Putamen (tissue), 1 donor: ENCODE measurements at regions not wholly inside any gene's neighbourhood (a gene's known extent, or its start where the extent isn't known, plus 50 kb on each side); places are given as distances from the start of the nearest gene placed in this dataset.
"Not testable (repeated sequence)": the region's sequence is repeated elsewhere in the genome, so short reads cannot be mapped to it uniquely, and the experiment has no call there.

Source experiments
- DNase-seq: peaks from one replicate; pipeline ENCODE4 v3.0.0-alpha.2; 2016; ENCODE audit warnings: low spot score

GRCh38 chr9:93813221-93814076 is 141.7 kb downstream of the BARX1 start:
- no peak for DNase-seq

GRCh38 chr9:93812410-93812668 is 142.8 kb downstream of the BARX1 start:
- no peak for DNase-seq

DNA sequence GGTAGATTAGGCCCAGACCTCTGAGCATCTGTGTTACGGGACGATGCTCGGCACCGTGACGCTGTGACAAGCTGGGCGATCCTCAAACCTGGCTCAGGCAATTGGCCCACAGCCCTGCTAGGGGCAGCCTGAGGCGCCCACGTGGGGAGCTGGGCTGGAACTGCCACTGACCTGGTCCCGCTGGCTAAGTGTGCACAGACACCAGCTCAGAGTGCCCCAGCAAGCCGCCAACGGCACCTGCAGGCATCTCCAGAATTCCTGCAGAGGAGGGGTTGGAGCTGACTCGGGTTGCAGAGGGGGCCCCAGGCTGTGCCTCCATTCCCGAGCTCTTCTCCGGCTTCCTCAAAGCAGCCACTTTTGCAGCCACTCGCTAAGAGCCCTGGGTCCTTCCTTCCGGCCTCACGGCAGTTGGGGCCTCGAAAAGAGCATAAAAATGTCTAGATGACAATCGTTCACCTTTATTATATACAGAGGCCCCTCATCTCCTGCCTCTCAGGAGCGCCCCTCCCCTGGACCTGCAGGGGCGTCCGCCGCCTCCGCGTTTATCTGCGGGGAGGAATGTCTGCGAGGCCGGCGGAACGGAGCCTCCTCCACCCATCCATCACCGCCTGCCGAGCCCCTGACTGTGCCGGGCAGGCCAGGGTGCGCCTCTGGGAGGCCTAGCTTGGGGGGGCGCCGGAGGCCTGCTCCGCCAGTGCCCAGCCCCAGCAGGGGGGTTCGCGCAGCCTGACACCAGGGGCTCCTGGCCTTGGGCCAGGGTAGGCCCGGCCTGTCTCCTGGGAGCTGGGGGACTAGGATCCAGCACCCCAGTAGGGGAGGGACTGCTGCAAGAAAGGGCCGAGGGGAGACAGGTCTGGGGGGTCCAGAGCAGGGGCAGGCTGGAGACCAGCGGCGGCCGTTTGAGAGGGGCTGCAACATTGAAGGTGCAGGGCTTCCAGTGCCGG is 144.9 kb downstream of the BARX1 start:
- DNase-seq = no peak

GRCh38 chr9:93809204-93809940 is 145.8 kb downstream of the BARX1 start:
- no peak for DNase-seq

DNA sequence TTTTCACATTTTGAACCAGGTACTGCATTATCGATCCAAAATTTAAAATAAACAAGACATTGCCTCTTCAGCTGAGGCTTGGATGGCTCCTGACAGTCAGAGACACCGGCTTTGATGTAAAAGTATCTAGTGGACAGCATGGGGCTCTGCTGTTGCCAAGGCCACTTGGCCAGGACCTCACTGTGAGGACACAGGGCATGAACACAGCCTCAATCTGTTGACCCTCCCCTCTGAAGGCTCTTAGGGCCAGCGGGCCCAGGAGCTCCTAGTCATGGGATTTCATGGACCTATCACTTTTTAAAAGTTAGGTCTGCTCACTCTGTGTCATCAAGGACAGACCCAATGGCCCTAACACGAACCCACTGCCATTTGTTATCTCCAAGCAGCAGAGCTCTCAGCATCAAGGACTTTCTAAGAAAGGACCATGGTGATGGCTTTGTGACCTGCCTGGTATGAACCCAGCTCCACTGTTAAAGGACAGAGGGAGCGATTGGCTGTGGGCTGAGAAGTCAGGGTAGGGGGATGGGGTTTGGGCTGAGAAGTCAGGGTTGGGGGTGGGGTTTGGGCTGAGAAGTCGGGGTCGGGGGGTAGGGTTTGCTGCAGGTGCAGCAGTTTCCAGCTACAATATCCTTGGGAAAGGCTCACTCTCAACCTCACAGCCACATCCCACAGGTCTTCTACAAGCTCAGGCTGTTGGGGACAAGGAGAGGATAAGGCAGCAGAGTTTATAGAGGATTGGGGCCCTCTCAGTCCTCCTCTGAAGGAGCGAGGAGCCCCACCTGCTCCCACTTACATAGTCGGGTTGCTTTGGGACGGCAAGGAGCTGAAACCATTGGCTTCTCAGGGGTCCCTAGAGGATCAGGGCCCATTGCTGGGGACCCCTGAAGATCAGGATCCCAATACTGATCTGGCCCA is 146.8 kb downstream of the BARX1 start:
- no peak for DNase-seq

DNA sequence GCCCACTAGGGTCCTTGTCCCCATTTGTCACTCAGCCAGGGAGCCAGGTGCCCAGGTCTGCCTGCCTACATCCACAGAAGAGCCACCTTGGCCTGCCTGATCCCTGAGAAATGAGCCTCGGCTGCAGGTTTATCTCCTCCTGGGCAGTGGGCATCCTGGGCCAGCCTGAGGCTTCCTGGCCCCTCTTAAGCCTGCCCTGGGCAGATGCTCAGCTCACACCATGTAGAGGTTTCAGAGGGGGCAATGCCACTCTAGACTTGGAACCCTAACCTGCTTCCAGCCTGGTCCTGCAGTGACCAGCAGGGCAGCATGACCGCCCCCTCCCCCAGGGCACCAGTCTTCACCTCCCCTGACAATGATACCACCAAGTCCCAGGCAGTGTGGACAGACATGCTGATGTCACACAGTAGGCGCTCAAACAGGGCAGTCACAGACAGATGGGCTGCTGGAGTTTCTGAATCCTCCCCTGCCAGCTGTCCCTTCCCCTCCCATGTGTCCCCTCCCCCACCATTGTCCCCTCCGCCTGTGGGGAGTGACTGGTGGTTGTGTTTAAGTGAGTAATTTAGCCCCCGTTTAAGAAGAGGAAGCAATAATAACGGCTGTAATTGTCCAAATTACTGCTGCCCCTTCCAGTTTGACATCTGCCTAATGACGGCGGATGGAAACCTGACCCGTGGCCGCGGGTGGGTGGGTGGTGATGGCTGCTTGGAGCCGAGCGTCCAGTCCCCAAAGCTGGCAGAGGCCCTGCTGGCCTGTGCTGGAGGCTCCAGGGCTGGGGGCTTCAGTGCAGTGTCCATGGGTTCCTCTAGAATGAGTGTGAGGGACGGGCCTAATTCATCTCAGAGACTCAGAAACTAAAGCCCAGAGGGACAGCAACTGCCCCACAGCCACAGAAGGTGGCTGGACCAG is 147.7 kb downstream of the BARX1 start:
- DNase-seq = no peak

- no peak for DNase-seq
These were observed 153.4 kb downstream of the BARX1 start for GRCh38 chr9:93801581-93802284.

DNA sequence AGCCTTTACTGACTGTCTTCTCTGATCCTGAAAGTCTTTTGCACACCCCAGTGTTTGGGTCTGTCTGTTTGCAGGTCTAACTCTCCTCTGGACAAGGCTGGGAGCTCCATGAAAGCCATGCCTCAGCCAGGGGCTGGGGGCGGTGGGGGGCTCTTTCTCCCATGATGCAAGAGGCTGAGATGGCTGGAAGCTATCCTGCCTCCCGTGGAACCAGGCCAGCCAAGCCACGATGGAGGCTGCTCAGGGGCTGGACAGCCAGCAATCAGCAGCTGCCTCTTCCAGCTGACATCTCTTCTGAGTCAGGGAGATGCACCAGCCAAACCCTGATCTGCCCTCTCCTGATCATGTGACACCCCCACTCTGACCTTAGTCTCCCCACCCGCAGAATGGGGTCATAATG is 154.0 kb downstream of the BARX1 start:
- DNase-seq = no peak

DNA sequence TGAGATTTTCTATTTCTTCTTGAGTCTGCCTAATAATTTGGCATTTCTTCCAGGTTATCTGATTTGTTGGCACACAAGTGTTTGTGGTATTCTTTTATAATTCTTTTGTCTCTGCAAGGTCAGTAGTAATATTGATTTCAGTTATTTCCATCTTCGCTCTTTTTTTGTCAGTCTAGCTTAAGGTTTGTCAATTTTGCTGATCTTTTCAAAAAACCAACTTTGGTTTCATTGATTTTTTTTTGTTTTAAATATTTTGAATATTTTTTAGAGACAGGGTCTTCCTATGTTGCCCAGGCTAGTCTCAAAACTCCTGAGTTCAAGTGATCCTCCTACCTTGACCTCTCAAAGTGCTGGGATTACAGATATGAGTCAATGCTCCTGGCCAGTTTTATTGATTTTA is 162.8 kb downstream of the BARX1 start:
- no peak for DNase-seq

DNA sequence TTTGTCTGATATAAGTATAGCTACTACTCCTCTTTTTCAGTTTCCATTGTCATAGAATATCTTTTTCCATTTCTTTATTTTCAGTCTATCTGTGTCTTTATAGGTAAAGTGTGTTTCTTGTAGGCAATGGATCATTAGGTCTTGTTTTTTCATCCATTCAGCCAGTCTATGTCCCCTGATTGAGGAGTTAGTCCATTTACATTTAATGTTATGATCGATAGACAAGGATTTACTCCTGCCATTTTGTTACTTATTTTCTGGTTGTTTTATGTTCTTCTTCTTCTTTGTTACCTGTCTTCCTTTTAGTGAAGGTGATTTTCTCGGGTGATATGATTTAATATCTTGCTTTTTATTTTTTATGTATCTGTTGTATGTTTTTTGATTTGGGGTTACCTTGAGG is 169.0 kb downstream of the BARX1 start:
- no peak for DNase-seq

GRCh38 chr9:93776873-93777272 is 178.3 kb downstream of the BARX1 start:
- no peak for DNase-seq

DNA sequence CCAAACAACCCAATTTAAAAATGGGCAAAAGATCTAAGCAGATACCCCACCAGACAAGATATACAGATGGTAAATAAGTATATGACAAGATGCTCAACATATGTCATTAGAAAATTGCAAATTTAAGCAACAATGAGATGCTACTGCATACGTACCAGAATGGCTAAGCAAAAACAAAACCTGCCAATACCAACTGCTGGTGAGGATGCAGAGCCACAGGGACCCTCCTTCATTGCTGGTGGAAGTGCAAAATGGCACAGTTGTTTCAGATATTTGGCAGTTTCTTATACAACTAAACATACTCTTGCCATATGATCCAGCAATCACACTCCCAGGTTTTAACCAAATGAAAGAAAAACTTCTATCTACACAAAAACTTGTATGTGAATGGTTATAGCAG is 178.9 kb downstream of the BARX1 start:
- DNase-seq = no peak

- no peak for DNase-seq
These were observed 180.6 kb downstream of the BARX1 start for GRCh38 chr9:93774331-93775102.

DNA sequence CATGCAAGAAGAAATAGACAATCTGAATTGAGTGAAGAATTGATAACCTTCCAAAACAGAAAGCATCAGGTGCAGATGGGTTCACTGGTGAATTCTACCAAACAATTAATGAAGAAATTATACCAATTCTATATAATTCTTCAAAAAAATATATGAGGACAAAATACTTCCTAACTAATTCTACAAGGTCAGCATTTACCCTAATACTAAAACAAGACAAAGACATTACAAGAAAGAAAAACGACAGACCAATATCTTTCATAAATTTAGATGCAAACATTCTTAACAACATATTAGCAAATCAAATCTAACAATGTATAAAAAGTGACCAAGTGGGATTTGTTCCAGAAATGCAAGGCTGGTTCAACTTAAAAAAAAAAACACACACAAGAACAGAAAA is 183.9 kb downstream of the BARX1 start:
- DNase-seq = no peak

DNA sequence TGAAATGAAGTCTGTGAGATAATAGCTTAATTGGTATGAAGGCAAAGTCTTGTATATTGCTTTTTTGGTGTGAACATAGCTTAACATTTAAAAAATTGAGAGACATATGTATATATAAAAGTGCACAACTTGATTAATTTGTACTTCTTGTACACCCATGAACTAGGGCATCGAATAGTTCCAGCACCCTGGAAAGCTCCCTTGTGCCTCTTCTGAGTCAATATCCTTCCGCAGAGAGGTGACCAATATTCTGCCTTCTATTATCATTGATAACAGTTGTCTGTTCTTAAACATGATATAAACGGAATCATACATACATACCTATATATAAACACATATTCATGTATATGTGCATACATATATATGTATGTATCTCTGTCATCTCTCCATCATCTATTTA is 185.4 kb downstream of the PHF2 start:
- no peak for DNase-seq

- DNase-seq = no peak
These were observed 173.7 kb downstream of the PHF2 start for GRCh38 chr9:93750045-93750444.

DNA sequence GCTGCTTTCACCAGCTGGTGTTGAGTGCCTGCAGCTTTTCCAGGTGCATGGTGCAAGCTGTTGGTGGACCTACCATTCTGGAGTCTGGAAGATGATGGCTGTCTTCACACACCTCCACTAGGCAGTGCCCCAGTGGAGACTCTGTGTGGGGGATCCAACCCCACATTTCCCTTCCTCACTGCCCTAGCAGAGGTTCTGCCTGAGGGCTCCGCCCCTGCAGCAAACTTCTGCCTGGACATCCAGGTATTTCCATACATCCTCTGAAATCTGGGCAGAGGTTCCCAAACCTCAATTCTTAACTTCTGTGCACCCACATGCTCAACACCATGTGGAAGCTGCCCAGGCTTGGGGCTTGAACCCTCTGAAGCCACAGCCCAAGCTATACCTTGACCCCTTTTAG is 172.4 kb downstream of the PHF2 start:
- DNase-seq = not testable (repeated sequence)

GRCh38 chr9:93731963-93732362 is 155.6 kb downstream of the PHF2 start:
- no peak for DNase-seq

DNA sequence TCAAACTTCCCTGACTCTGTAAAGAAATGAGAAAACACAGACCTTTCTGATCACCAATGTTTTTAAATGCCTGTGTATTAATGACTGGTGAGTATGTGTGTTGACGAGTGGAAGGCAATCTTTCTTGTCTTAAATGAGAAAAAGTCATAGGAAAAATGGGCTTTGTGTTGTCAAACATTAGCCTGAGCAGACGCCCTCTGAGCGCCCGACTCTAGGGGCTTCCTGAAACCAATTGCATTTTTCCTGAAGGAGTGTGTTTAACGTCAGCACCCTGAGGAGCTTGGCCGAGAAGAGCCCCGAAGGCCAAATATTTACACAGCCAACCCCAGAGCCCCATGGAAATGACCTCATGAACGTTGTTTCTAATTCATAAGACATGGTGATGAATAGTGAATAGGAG is 154.3 kb downstream of the PHF2 start:
- DNase-seq = no peak
